WTC11 (cell line): ENCODE measurements at regions not wholly inside any gene's neighbourhood (a gene's known extent, or its start where the extent isn't known, plus 50 kb on each side); places are given as distances from the start of the nearest gene placed in this dataset.

Source experiments
- ATAC-seq: fragments of 200-7000 bp; cut with Tn5 transposase; 2 replicates; pipeline ENCODE4 v1.10.0; 2021; ENCODE audit warnings: mild to moderate bottlenecking, moderate library complexity
- CTCF ChIA-PET: fragments of 300-600 bp; sonication (Branson Sonifier 250); formaldehyde crosslinking; loops from one replicate; lab custom pipeline; 2021; ENCODE audit warnings: antibody characterized with exemption; lab: Charles Lee
- POLR2A ChIA-PET: fragments of 350-600 bp; sonication (Branson Sonifier 250); formaldehyde crosslinking; loops from one replicate; lab custom pipeline; 2021; ENCODE audit warnings: antibody characterized with exemption; lab: Charles Lee
- DNase-seq: peaks from one replicate; pipeline ENCODE4 v3.0.0; 2021; ENCODE audit warnings: low spot score
- H3K27ac Mint-ChIP-seq: 2 replicates; pipeline ENCODE4 v1.8.0; 2021; ENCODE audit warnings: mixed read lengths
- H3K27me3 Mint-ChIP-seq: 2 replicates; pipeline ENCODE4 v1.8.0; 2021; ENCODE audit warnings: low read depth, mild to moderate bottlenecking, moderate library complexity, mixed read lengths
- H3K36me3 Mint-ChIP-seq: 2 replicates; pipeline ENCODE4 v1.8.0; 2021; ENCODE audit warnings: mixed read lengths
- H3K4me1 Mint-ChIP-seq: 2 replicates; pipeline ENCODE4 v1.8.0; 2022; ENCODE audit warnings: mixed read lengths
- H3K4me3 Mint-ChIP-seq: 2 replicates; pipeline ENCODE4 v1.8.0; 2021; ENCODE audit warnings: mild to moderate bottlenecking, moderate library complexity, mixed read lengths
- H3K9me3 Mint-ChIP-seq: 2 replicates; pipeline ENCODE4 v1.8.0; 2021; ENCODE audit warnings: mixed read lengths
- ATF1 ChIP-seq: sonication (generic); formaldehyde crosslinking; IDR thresholded peaks from 2 replicates; pipeline ENCODE4 v1.8.1; 2023; ENCODE audit warnings: mild to moderate bottlenecking, moderate library complexity, missing genetic modification reagents
- FOXP1 ChIP-seq: sonication (generic); formaldehyde crosslinking; IDR thresholded peaks from 2 replicates; pipeline ENCODE4 v1.8.0; 2022; ENCODE audit warnings: missing genetic modification reagents, mild to moderate bottlenecking, moderate library complexity, borderline replicate concordance
- GRHL2 ChIP-seq: fragments of 250-450 bp; sonication (Bioruptor Pico); IDR thresholded peaks from 2 replicates; pipeline ENCODE4 v1.8.0; 2022; ENCODE audit warnings: mild to moderate bottlenecking, moderate library complexity; ENCODE audit not compliant: insufficient replicate concordance, severe bottlenecking
- GTF2I ChIP-seq: fragments of 250-450 bp; sonication (Bioruptor Pico); conservative IDR thresholded peaks from 2 replicates; pipeline ENCODE4 v1.4.0; 2021; ENCODE audit warnings: mild to moderate bottlenecking
- NFE2L1 ChIP-seq: sonication (generic); formaldehyde crosslinking; IDR thresholded peaks from 2 replicates; pipeline ENCODE4 v1.8.1; 2023; ENCODE audit warnings: missing genetic modification reagents
- OVOL2 ChIP-seq: fragments of 250-450 bp; sonication (Bioruptor Pico); IDR thresholded peaks from 2 replicates; pipeline ENCODE4 v1.9.0; 2021; ENCODE audit warnings: mild to moderate bottlenecking, borderline replicate concordance
- SP1 ChIP-seq: sonication (generic); formaldehyde crosslinking; conservative IDR thresholded peaks from 2 replicates; pipeline ENCODE4 v1.8.1; 2022; ENCODE audit warnings: missing genetic modification reagents
- TEAD4 ChIP-seq: sonication (generic); formaldehyde crosslinking; IDR thresholded peaks from 2 replicates; pipeline ENCODE4 v1.8.0; 2022; ENCODE audit warnings: mild to moderate bottlenecking, missing genetic modification reagents
- ZNF138 ChIP-seq: sonication (generic); formaldehyde crosslinking; conservative IDR thresholded peaks from 2 replicates; pipeline ENCODE4 v1.8.1; 2022; ENCODE audit warnings: mild to moderate bottlenecking, moderate library complexity, missing genetic modification reagents
- ZNF219 ChIP-seq: sonication (generic); formaldehyde crosslinking; IDR thresholded peaks from 2 replicates; pipeline ENCODE4 v1.8.0; 2023; ENCODE audit warnings: missing genetic modification reagents, mild to moderate bottlenecking, borderline replicate concordance
- TF ChIP-seq, protein P1 (sequence below): sonication (generic); formaldehyde crosslinking; IDR thresholded peaks from 2 replicates; pipeline ENCODE4 v1.8.1; 2023; ENCODE audit warnings: mild to moderate bottlenecking, moderate library complexity, missing genetic modification reagents
- TF ChIP-seq, protein P2 (sequence below): sonication (generic); formaldehyde crosslinking; IDR thresholded peaks from 2 replicates; pipeline ENCODE4 v1.8.1; 2022; ENCODE audit warnings: missing genetic modification reagents, borderline replicate concordance
- TF ChIP-seq, protein P3 (sequence below): sonication (generic); formaldehyde crosslinking; IDR thresholded peaks from 2 replicates; pipeline ENCODE4 v1.8.0; 2022; ENCODE audit warnings: mild to moderate bottlenecking, missing genetic modification reagents
- TF ChIP-seq, protein P4 (sequence below): fragments of 250-450 bp; sonication (Bioruptor Pico); IDR thresholded peaks from 2 replicates; pipeline ENCODE4 v2.1.2; 2022; ENCODE audit warnings: mild to moderate bottlenecking, moderate library complexity
- TF ChIP-seq, protein P5 (sequence below): sonication (generic); formaldehyde crosslinking; IDR thresholded peaks from 2 replicates; pipeline ENCODE4 v1.8.1; 2022; ENCODE audit warnings: mild to moderate bottlenecking, missing genetic modification reagents, moderate library complexity, borderline replicate concordance
- TF ChIP-seq, protein P6 (sequence below): sonication (generic); formaldehyde crosslinking; IDR thresholded peaks from 2 replicates; pipeline ENCODE4 v1.8.1; 2023; ENCODE audit warnings: mild to moderate bottlenecking, missing genetic modification reagents, moderate library complexity
- TF ChIP-seq, protein P7 (sequence below): fragments of 200-600 bp; IDR thresholded peaks from 2 replicates; pipeline ENCODE4 v1.8.0; 2022; ENCODE audit warnings: antibody characterized with exemption
- TF ChIP-seq, protein P8 (sequence below): fragments of 250-450 bp; sonication (Bioruptor Pico); IDR thresholded peaks from 2 replicates; pipeline ENCODE4 v1.9.0; 2021; ENCODE audit warnings: mild to moderate bottlenecking, borderline replicate concordance

DNA sequence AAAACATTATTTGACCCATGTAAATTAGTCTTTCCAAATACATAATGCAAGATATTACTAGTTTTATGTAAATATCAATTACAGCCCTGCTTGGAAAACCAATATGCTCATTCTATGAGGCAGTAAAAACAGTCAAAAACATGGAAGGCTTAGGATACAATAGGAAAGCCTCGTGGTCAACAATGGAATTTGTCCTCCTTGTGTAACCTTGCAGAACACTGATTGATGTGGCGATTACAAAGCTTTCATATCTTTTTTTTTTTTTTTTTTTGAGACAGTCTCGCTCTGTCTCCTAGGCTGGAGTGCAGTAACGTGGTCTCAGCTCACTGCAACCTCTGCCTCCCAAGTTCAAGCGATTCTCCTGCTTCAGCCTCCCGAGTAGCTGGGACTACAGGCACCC lies 157.3 kb upstream of the BET1 start (continued):
- TF ChIP-seq, protein P1, sequence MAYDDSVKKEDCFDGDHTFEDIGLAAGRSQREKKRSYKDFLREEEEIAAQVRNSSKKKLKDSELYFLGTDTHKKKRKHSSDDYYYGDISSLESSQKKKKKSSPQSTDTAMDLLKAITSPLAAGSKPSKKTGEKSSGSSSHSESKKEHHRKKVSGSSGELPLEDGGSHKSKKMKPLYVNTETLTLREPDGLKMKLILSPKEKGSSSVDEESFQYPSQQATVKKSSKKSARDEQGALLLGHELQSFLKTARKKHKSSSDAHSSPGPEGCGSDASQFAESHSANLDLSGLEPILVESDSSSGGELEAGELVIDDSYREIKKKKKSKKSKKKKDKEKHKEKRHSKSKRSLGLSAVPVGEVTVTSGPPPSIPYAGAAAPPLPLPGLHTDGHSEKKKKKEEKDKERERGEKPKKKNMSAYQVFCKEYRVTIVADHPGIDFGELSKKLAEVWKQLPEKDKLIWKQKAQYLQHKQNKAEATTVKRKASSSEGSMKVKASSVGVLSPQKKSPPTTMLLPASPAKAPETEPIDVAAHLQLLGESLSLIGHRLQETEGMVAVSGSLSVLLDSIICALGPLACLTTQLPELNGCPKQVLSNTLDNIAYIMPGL = no peak
- TF ChIP-seq TEAD4 (CRISPR knock-in tag) = no peak
- TF ChIP-seq, protein P2, sequence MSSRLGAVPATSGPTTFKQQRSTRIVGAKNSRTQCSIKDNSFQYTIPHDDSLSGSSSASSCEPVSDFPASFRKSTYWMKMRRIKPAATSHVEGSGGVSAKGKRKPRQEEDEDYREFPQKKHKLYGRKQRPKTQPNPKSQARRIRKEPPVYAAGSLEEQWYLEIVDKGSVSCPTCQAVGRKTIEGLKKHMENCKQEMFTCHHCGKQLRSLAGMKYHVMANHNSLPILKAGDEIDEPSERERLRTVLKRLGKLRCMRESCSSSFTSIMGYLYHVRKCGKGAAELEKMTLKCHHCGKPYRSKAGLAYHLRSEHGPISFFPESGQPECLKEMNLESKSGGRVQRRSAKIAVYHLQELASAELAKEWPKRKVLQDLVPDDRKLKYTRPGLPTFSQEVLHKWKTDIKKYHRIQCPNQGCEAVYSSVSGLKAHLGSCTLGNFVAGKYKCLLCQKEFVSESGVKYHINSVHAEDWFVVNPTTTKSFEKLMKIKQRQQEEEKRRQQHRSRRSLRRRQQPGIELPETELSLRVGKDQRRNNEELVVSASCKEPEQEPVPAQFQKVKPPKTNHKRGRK (CRISPR knock-in tag) = no peak
- TF ChIP-seq, protein P3, sequence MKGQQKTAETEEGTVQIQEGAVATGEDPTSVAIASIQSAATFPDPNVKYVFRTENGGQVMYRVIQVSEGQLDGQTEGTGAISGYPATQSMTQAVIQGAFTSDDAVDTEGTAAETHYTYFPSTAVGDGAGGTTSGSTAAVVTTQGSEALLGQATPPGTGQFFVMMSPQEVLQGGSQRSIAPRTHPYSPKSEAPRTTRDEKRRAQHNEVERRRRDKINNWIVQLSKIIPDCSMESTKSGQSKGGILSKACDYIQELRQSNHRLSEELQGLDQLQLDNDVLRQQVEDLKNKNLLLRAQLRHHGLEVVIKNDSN = no peak
- TF ChIP-seq FOXP1 (CRISPR knock-in tag) = no peak
- TF ChIP-seq, protein P4, sequence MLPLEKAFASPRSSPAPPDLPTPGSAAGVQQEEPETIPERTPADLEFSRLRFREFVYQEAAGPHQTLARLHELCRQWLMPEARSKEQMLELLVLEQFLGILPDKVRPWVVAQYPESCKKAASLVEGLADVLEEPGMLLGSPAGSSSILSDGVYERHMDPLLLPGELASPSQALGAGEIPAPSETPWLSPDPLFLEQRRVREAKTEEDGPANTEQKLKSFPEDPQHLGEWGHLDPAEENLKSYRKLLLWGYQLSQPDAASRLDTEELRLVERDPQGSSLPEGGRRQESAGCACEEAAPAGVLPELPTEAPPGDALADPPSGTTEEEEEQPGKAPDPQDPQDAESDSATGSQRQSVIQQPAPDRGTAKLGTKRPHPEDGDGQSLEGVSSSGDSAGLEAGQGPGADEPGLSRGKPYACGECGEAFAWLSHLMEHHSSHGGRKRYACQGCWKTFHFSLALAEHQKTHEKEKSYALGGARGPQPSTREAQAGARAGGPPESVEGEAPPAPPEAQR = no peak
- TF ChIP-seq ZNF219 = no peak
- TF ChIP-seq, all 79 proteins: peak for 0

DNA sequence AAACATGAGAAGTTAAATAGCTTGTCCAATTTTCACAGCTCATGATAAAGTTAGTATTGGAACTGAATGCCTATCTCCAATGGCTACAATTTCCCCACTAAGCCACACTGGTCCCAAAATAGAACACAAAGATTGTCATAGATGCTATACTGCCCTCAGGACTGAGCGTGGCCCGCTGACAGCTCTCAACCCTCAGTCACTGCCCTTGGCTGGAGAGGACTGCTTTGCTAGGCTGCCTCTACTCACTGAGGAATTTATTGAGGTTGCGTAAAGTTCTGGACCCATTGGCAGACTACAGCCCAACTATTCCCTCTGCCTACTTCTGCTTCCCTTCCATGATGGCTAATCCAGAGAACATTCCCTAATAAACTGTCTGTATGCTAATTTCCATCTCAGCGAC lies 165.5 kb upstream of the BET1 start:
- Mint-ChIP-seq H3K4me3 (no peak overlapping the region), H3K27me3 (no peaks in the 10 kb centered on the region)
- CTCF ChIA-PET = no interaction called here

More for the DNA sequence above, 165.5 kb upstream of the BET1 start:
- H3K4me1 Mint-ChIP-seq = no peaks in the 10 kb centered on the region
- peaks cover 13% of the 10 kb centered on the region for H3K36me3 Mint-ChIP-seq
- POLR2A ChIA-PET = no interaction called here
- ATAC-seq (no peak), DNase-seq (no peak)
- TF ChIP-seq, protein P5, sequence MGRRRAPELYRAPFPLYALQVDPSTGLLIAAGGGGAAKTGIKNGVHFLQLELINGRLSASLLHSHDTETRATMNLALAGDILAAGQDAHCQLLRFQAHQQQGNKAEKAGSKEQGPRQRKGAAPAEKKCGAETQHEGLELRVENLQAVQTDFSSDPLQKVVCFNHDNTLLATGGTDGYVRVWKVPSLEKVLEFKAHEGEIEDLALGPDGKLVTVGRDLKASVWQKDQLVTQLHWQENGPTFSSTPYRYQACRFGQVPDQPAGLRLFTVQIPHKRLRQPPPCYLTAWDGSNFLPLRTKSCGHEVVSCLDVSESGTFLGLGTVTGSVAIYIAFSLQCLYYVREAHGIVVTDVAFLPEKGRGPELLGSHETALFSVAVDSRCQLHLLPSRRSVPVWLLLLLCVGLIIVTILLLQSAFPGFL = no peak
- TF ChIP-seq ZNF138 (CRISPR knock-in tag) = no peak
- no peak for TF ChIP-seq GTF2I (CRISPR knock-in tag)
- no peak for TF ChIP-seq NFE2L1 (CRISPR knock-in tag)
- TF ChIP-seq, protein P2 (CRISPR knock-in tag) = no peak
- no peak for TF ChIP-seq OVOL2 (CRISPR knock-in tag)
- no peak for TF ChIP-seq TEAD4 (CRISPR knock-in tag)
- TF ChIP-seq, protein P6, sequence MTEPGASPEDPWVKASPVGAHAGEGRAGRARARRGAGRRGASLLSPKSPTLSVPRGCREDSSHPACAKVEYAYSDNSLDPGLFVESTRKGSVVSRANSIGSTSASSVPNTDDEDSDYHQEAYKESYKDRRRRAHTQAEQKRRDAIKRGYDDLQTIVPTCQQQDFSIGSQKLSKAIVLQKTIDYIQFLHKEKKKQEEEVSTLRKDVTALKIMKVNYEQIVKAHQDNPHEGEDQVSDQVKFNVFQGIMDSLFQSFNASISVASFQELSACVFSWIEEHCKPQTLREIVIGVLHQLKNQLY (CRISPR knock-in tag) = no peak
- TF ChIP-seq GRHL2 (CRISPR knock-in tag) = no peak
- TF ChIP-seq SP1 (CRISPR knock-in tag) = no peak
- TF ChIP-seq, protein P7, sequence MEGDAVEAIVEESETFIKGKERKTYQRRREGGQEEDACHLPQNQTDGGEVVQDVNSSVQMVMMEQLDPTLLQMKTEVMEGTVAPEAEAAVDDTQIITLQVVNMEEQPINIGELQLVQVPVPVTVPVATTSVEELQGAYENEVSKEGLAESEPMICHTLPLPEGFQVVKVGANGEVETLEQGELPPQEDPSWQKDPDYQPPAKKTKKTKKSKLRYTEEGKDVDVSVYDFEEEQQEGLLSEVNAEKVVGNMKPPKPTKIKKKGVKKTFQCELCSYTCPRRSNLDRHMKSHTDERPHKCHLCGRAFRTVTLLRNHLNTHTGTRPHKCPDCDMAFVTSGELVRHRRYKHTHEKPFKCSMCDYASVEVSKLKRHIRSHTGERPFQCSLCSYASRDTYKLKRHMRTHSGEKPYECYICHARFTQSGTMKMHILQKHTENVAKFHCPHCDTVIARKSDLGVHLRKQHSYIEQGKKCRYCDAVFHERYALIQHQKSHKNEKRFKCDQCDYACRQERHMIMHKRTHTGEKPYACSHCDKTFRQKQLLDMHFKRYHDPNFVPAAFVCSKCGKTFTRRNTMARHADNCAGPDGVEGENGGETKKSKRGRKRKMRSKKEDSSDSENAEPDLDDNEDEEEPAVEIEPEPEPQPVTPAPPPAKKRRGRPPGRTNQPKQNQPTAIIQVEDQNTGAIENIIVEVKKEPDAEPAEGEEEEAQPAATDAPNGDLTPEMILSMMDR = no peak
- TF ChIP-seq, protein P8, sequence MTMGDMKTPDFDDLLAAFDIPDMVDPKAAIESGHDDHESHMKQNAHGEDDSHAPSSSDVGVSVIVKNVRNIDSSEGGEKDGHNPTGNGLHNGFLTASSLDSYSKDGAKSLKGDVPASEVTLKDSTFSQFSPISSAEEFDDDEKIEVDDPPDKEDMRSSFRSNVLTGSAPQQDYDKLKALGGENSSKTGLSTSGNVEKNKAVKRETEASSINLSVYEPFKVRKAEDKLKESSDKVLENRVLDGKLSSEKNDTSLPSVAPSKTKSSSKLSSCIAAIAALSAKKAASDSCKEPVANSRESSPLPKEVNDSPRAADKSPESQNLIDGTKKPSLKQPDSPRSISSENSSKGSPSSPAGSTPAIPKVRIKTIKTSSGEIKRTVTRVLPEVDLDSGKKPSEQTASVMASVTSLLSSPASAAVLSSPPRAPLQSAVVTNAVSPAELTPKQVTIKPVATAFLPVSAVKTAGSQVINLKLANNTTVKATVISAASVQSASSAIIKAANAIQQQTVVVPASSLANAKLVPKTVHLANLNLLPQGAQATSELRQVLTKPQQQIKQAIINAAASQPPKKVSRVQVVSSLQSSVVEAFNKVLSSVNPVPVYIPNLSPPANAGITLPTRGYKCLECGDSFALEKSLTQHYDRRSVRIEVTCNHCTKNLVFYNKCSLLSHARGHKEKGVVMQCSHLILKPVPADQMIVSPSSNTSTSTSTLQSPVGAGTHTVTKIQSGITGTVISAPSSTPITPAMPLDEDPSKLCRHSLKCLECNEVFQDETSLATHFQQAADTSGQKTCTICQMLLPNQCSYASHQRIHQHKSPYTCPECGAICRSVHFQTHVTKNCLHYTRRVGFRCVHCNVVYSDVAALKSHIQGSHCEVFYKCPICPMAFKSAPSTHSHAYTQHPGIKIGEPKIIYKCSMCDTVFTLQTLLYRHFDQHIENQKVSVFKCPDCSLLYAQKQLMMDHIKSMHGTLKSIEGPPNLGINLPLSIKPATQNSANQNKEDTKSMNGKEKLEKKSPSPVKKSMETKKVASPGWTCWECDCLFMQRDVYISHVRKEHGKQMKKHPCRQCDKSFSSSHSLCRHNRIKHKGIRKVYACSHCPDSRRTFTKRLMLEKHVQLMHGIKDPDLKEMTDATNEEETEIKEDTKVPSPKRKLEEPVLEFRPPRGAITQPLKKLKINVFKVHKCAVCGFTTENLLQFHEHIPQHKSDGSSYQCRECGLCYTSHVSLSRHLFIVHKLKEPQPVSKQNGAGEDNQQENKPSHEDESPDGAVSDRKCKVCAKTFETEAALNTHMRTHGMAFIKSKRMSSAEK (CRISPR knock-in tag) = no peak
- TF ChIP-seq ATF1 = no peak
- no peak overlapping the region for H3K27ac Mint-ChIP-seq
- peaks cover 18% of the 10 kb centered on the region for H3K9me3 Mint-ChIP-seq
